Uterus (tissue), 3 donors: ENCODE measurements at regions not wholly inside any gene's neighbourhood (a gene's known extent, or its start where the extent isn't known, plus 50 kb on each side); places are given as distances from the start of the nearest gene placed in this dataset.
"Not testable (repeated sequence)": the region's sequence is repeated elsewhere in the genome, so short reads cannot be mapped to it uniquely, and the experiment has no call there.

Experiments
- DNase-seq, 2 donors: peaks; one replicate each; pipeline ENCODE4 v3.0.0-alpha.2; 2019 to 2020
- H3K27ac ChIP-seq, 2 donors: fragments of 200-600 bp; sonication (generic); 1 replicate in 1 of 2; 2 replicates in 1 of 2; pipeline ENCODE4 v1.5.1; 2016 to 2018
- H3K27me3 ChIP-seq, 2 donors: fragments of 200-600 bp; sonication (generic); one replicate each; pipeline ENCODE4 v1.5.1; 2018 to 2019; ENCODE audit warnings: control low read depth in 1 of 2
- H3K36me3 ChIP-seq, 2 donors: fragments of 200-600 bp; sonication (generic); one replicate each; pipeline ENCODE4 v1.5.1; 2019; ENCODE audit warnings: control low read depth in 1 of 2
- H3K4me1 ChIP-seq, 2 donors: fragments of 200-600 bp; sonication (generic); one replicate each; pipeline ENCODE4 v1.5.1; 2018 to 2019; ENCODE audit warnings: control low read depth in 1 of 2
- H3K4me3 ChIP-seq, 2 donors: fragments of 200-600 bp; sonication (generic); 1 replicate in 1 of 2; 2 replicates in 1 of 2; pipeline ENCODE4 v1.5.1; 2018 to 2019; ENCODE audit warnings: mild to moderate bottlenecking in 1 of 2
- H3K9me3 ChIP-seq, 2 donors: fragments of 200-600 bp; sonication (generic); one replicate each; pipeline ENCODE4 v1.5.1; 2019; ENCODE audit warnings: control low read depth in 1 of 2
- CTCF ChIP-seq, 4 experiments: fragments of 200-600 bp in 2 of 4; fragments of 450-650 bp in 2 of 4; sonication (generic) in 2 of 4; IDR thresholded peaks; one replicate each; pipeline ENCODE4 v1.5.1; 2016 to 2019; ENCODE audit warnings: antibody characterized with exemption in 4 of 4, mild to moderate bottlenecking in 2 of 4, moderate library complexity in 1 of 4
- POLR2A ChIP-seq, 2 donors: fragments of 450-650 bp; IDR thresholded peaks; one replicate each; pipeline ENCODE4 v1.6.1; 2016; ENCODE audit warnings: antibody characterized with exemption in 2 of 2, mild to moderate bottlenecking in 1 of 2, moderate library complexity in 1 of 2
- intact Hi-C: fragments of 100-400 bp; cut with DNase I; formaldehyde crosslinking; loops from one replicate; pipeline ENCODE4 v1.15.1; 2023; ENCODE audit warnings: low total_unique reads
- donor health status: DM: yes; HTN: yes; CAD: no.

- H3K36me3 ChIP-seq, result no peaks in the 10 kb centered on the region
- intact Hi-C loops, result no loop called here
- H3K9me3 ChIP-seq, result no peaks in the 10 kb centered on the region
- H3K4me3 ChIP-seq, result no peak overlapping the region
- no peak for DNase-seq
- no peaks in the 10 kb centered on the region for H3K27me3 ChIP-seq
- H3K27ac ChIP-seq, result no peak overlapping the region
- H3K4me1 ChIP-seq, result no peaks in the 10 kb centered on the region
- no peak for TF ChIP-seq POLR2A (IDR thresholded peaks at IDR 0.05)
- no peak for TF ChIP-seq CTCF (IDR thresholded peaks at IDR 0.05)
Observed at GRCh38 chr4:38330321-38330720, 333.7 kb upstream of the KLF3 start.

GRCh38 chr4:38330936-38331335, 333.1 kb upstream of the KLF3 start:
- intact Hi-C loops, result no loop called here
- Histone ChIP-seq H3K27me3 (no peaks in the 10 kb centered on the region), H3K27ac (no peak overlapping the region), H3K36me3 (no peaks in the 10 kb centered on the region), H3K4me1 (no peaks in the 10 kb centered on the region), H3K4me3 (no peak overlapping the region), H3K9me3 (no peaks in the 10 kb centered on the region)
- no peak for DNase-seq
- TF ChIP-seq POLR2A (IDR thresholded peaks at IDR 0.05) (no peak), CTCF (IDR thresholded peaks at IDR 0.05) (no peak)

GRCh38 chr4:38332699-38333098, 331.3 kb upstream of the KLF3 start:
- Histone ChIP-seq H3K4me1 (no peaks in the 10 kb centered on the region), H3K4me3 (no peak overlapping the region), H3K27ac (no peak overlapping the region), H3K9me3 (no peaks in the 10 kb centered on the region), H3K36me3 (no peaks in the 10 kb centered on the region), H3K27me3 (no peaks in the 10 kb centered on the region)
- TF ChIP-seq POLR2A (IDR thresholded peaks at IDR 0.05), result no peak
- TF ChIP-seq CTCF (IDR thresholded peaks at IDR 0.05), result no peak
- intact Hi-C loops, result no loop called here
- DNase-seq, result no peak

- no peaks in the 10 kb centered on the region for H3K36me3 ChIP-seq
- H3K27me3 ChIP-seq, result no peaks in the 10 kb centered on the region
- intact Hi-C loops, result no loop called here
- no peak for DNase-seq
- no peak overlapping the region for H3K27ac ChIP-seq
- H3K4me1 ChIP-seq, result no peaks in the 10 kb centered on the region
- no peak for TF ChIP-seq CTCF (IDR thresholded peaks at IDR 0.05)
- TF ChIP-seq POLR2A (IDR thresholded peaks at IDR 0.05), result no peak
- no peaks in the 10 kb centered on the region for H3K9me3 ChIP-seq
- no peak overlapping the region for H3K4me3 ChIP-seq
Observed at GRCh38 chr4:38333219-38333618, 330.8 kb upstream of the KLF3 start.

- no peaks in the 10 kb centered on the region for H3K9me3 ChIP-seq
- H3K4me1 ChIP-seq, result no peaks in the 10 kb centered on the region
- TF ChIP-seq POLR2A (IDR thresholded peaks at IDR 0.05) (no peak), CTCF (IDR thresholded peaks at IDR 0.05) (no peak)
- H3K36me3 ChIP-seq, result no peaks in the 10 kb centered on the region
- intact Hi-C loops, result no loop called here
- no peak overlapping the region for H3K27ac ChIP-seq
- no peak for DNase-seq
- H3K4me3 ChIP-seq, result no peak overlapping the region
- H3K27me3 ChIP-seq, result no peaks in the 10 kb centered on the region
Observed at GRCh38 chr4:38334791-38335190, 329.2 kb upstream of the KLF3 start.

- not testable (repeated sequence) for H3K27me3 ChIP-seq
Observed at GRCh38 chr4:38338939-38339338, 325.1 kb upstream of the KLF3 start.

More at GRCh38 chr4:38338939-38339338, 325.1 kb upstream of the KLF3 start:
- H3K9me3 ChIP-seq, H3K27ac ChIP-seq, H3K36me3 ChIP-seq, DNase-seq, H3K4me1 ChIP-seq, H3K4me3 ChIP-seq, intact Hi-C loops: not testable (repeated sequence)
